Glomerular visceral epithelial cell (primary cell): ENCODE measurements at regions not wholly inside any gene's neighbourhood (a gene's known extent, or its start where the extent isn't known, plus 50 kb on each side); places are given as distances from the start of the nearest gene placed in this dataset.
"Not testable (repeated sequence)": the region's sequence is repeated elsewhere in the genome, so short reads cannot be mapped to it uniquely, and the experiment has no call there.

Source experiments
- DNase-seq: peaks from one replicate; pipeline ENCODE4 v3.0.0-alpha.2; 2016; ENCODE audit errors: extremely low spot score

- DNase-seq: no peak
These were observed 759.0 kb upstream of the EPHA5 start for GRCh38 chr4:66429276-66429675.

GRCh38 chr4:66416425-66416824 lies 746.1 kb upstream of the EPHA5 start:
- DNase-seq: no peak

- no peak for DNase-seq
These were observed 733.9 kb upstream of the EPHA5 start for GRCh38 chr4:66404141-66404540.

GRCh38 chr4:66376921-66377320 lies 706.6 kb upstream of the EPHA5 start:
- DNase-seq: no peak

- DNase-seq: no peak
These were observed 706.1 kb upstream of the EPHA5 start for GRCh38 chr4:66376396-66376795.

- DNase-seq: no peak
These were observed 703.0 kb upstream of the EPHA5 start for GRCh38 chr4:66373268-66373667.

- DNase-seq: no peak
These were observed 702.4 kb upstream of the EPHA5 start for GRCh38 chr4:66372706-66373105.

GRCh38 chr4:66367043-66367660 lies 696.9 kb upstream of the EPHA5 start:
- DNase-seq: no peak

GRCh38 chr4:66360395-66360794 lies 690.1 kb upstream of the EPHA5 start:
- DNase-seq: not testable (repeated sequence)

GRCh38 chr4:66357316-66357715 lies 687.0 kb upstream of the EPHA5 start:
- DNase-seq: no peak

- DNase-seq: no peak
These were observed 685.0 kb upstream of the EPHA5 start for GRCh38 chr4:66355328-66355727.

- DNase-seq: no peak
These were observed 681.5 kb upstream of the EPHA5 start for GRCh38 chr4:66351761-66352160.

GRCh38 chr4:66340286-66340893 lies 670.1 kb upstream of the EPHA5 start:
- no peak for DNase-seq

GRCh38 chr4:66339007-66339406 lies 668.7 kb upstream of the EPHA5 start:
- DNase-seq: no peak

- no peak for DNase-seq
These were observed 661.5 kb upstream of the EPHA5 start for GRCh38 chr4:66331761-66332160.

GRCh38 chr4:66330125-66330524 lies 659.8 kb upstream of the EPHA5 start:
- no peak for DNase-seq

GRCh38 chr4:66328803-66329574 lies 658.7 kb upstream of the EPHA5 start:
- no peak for DNase-seq

GRCh38 chr4:66307641-66308438 lies 637.6 kb upstream of the EPHA5 start:
- no peak for DNase-seq

GRCh38 chr4:66300336-66300934 lies 630.1 kb upstream of the EPHA5 start:
- no peak for DNase-seq

GRCh38 chr4:66298569-66298968 lies 628.3 kb upstream of the EPHA5 start:
- DNase-seq: no peak

- no peak for DNase-seq
These were observed 627.4 kb upstream of the EPHA5 start for GRCh38 chr4:66297703-66298102.

GRCh38 chr4:66294638-66295037 lies 624.3 kb upstream of the EPHA5 start:
- peak; percentile 53 for DNase-seq
